Tibial nerve (tissue), 4 donors: ENCODE measurements at regions not wholly inside any gene's neighbourhood (a gene's known extent, or its start where the extent isn't known, plus 50 kb on each side); places are given as distances from the start of the nearest gene placed in this dataset.

Experiments
- DNase-seq, 2 donors: peaks; one replicate each; pipeline ENCODE4 v3.0.0-alpha.2; 2019; ENCODE audit warnings: low spot score in 2 of 2
- H3K27ac ChIP-seq, 4 donors: fragments of 200-600 bp; sonication (generic) in 3 of 4; one replicate each; pipeline ENCODE4 v1.5.1; 2017 to 2019; ENCODE audit warnings: mild to moderate bottlenecking in 1 of 4
- H3K27me3 ChIP-seq, 2 donors: fragments of 200-600 bp; sonication (generic) in 1 of 2; one replicate each; pipeline versions ENCODE4 v1.5.1 to v1.6.0; 2017 to 2019
- H3K36me3 ChIP-seq, 3 donors: fragments of 200-600 bp; sonication (generic); one replicate each; pipeline ENCODE4 v1.5.1; 2018 to 2019
- H3K4me1 ChIP-seq, 4 donors: fragments of 200-600 bp; sonication (generic) in 3 of 4; one replicate each; pipeline ENCODE4 v1.5.1; 2017 to 2019
- H3K4me3 ChIP-seq, 4 donors: fragments of 200-600 bp; sonication (generic) in 3 of 4; one replicate each; pipeline ENCODE4 v1.5.1; 2017 to 2019; ENCODE audit warnings: mild to moderate bottlenecking in 1 of 4, moderate library complexity in 1 of 4
- H3K9me3 ChIP-seq, 4 donors: fragments of 200-600 bp; sonication (generic) in 3 of 4; one replicate each; pipeline ENCODE4 v1.5.1; 2017 to 2019
- EP300 ChIP-seq, 2 donors: sonication (generic); formaldehyde crosslinking; IDR thresholded peaks; one replicate each; pipeline ENCODE4 v1.6.1; 2017; ENCODE audit warnings: antibody characterized with exemption in 2 of 2, mild to moderate bottlenecking in 1 of 2
- POLR2A ChIP-seq, 2 donors: fragments of 450-650 bp; IDR thresholded peaks; one replicate each; pipeline ENCODE4 v1.6.1; 2017; ENCODE audit warnings: antibody characterized with exemption in 2 of 2, mild to moderate bottlenecking in 2 of 2, moderate library complexity in 2 of 2
- WGBS, 2 donors: methylation state at CpG; one replicate each; pipeline ENCODE4 v1.1.5; 2018; 5-methylcytosine and 5-hydroxymethylcytosine counted together
- TF ChIP-seq, protein P1 (sequence below), 5 experiments: fragments of 200-600 bp in 3 of 5; fragments of 450-650 bp in 2 of 5; sonication (generic) in 3 of 5; IDR thresholded peaks; one replicate each; pipeline ENCODE4 v1.5.1; 2016 to 2019; ENCODE audit warnings: antibody characterized with exemption in 5 of 5, mild to moderate bottlenecking in 3 of 5, moderate library complexity in 2 of 5

DNA sequence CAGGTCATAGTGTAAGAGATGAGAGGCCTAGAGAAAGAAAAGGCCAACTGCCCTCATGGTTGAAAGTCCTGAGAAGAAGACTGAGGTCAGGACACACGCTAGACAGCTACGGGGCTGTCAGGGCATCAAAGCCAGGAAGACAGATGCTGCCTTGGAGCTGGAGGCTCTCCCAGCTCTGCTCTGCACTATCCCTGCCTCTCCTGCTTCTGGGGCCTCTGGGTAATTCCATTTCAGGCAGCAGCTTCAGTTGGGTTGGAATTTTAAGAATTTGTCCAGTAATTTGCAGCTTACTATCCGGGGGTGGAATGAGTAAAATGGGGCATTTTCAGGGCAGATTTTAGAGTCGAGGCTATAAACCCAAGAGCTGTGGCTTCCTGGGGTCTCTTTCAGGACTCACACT lies 76.2 kb upstream of the CTAGE1 start:
- Histone ChIP-seq H3K4me3 (no peak overlapping the region), H3K27ac (no peak overlapping the region), H3K9me3 (peaks cover 0 to 14% (median 0%) of the 10 kb centered on the region in 4 donors), H3K36me3 (no peaks in the 10 kb centered on the region), H3K4me1 (no peaks in the 10 kb centered on the region), H3K27me3 (no peaks in the 10 kb centered on the region)
- DNase-seq = no peak
- WGBS, 2 donors = 30 to 43% methylated on average over 4 of the region's 4 CpGs
- TF ChIP-seq EP300 (IDR thresholded peaks at IDR 0.05) = no peak
- no peak for TF ChIP-seq POLR2A (IDR thresholded peaks at IDR 0.05)
- TF ChIP-seq, protein P1, sequence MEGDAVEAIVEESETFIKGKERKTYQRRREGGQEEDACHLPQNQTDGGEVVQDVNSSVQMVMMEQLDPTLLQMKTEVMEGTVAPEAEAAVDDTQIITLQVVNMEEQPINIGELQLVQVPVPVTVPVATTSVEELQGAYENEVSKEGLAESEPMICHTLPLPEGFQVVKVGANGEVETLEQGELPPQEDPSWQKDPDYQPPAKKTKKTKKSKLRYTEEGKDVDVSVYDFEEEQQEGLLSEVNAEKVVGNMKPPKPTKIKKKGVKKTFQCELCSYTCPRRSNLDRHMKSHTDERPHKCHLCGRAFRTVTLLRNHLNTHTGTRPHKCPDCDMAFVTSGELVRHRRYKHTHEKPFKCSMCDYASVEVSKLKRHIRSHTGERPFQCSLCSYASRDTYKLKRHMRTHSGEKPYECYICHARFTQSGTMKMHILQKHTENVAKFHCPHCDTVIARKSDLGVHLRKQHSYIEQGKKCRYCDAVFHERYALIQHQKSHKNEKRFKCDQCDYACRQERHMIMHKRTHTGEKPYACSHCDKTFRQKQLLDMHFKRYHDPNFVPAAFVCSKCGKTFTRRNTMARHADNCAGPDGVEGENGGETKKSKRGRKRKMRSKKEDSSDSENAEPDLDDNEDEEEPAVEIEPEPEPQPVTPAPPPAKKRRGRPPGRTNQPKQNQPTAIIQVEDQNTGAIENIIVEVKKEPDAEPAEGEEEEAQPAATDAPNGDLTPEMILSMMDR (IDR thresholded peaks at IDR 0.05) = no peak

DNA sequence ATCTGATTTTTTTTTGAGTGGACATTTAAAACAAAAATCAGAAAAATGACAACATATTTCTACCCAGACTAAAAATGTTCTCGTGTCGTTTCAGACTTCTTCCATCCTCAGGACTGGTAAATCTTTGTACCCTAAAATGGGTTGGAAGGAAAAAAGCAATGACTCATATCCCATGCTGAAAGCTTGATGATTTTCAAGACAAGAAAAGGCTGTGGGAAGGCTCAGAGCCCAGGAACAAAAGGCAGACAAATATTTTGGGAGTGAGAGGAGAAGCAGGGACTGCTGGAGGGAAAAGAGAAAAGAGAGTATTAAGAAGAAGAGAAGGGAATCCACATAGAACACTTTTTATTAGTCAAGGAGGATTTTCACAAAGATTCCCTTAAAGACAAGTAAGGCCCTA lies 77.1 kb upstream of the CTAGE1 start:
- Histone ChIP-seq H3K36me3 (no peaks in the 10 kb centered on the region), H3K9me3 (peaks cover 0 to 14% (median 0%) of the 10 kb centered on the region in 4 donors), H3K4me1 (no peaks in the 10 kb centered on the region), H3K27me3 (no peaks in the 10 kb centered on the region), H3K27ac (no peak overlapping the region), H3K4me3 (no peak overlapping the region)
- WGBS, 2 donors = 27 to 37% methylated on average over 2 of the region's 2 CpGs
- TF ChIP-seq EP300 (IDR thresholded peaks at IDR 0.05) = no peak
- no peak for TF ChIP-seq POLR2A (IDR thresholded peaks at IDR 0.05)
- TF ChIP-seq, protein P1 (IDR thresholded peaks at IDR 0.05) = no peak
- DNase-seq = no peak

DNA sequence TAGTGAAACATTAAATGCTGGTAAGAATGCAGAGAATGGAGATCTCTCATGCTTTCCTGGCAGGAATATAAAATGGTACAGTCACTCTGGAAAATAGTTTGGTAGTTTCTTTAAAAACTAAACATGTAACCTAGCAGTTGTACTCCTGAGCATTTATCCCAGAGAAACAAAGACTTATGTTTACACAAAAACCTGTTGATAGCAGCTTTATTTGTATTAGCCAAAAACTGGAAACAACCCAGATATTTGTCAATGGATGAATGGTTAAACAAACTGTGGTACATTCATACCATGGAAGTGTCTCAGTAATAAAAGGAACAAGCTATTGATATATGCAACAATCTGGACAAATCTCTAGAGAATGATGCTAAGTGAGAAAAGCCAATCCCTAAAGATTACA lies 81.7 kb upstream of the CTAGE1 start:
- no peak for DNase-seq
- no peaks in the 10 kb centered on the region for H3K4me1 ChIP-seq
- H3K27me3 ChIP-seq = no peaks in the 10 kb centered on the region
- no peak overlapping the region for H3K27ac ChIP-seq
- H3K9me3 ChIP-seq = peaks cover 0 to 14% (median 0%) of the 10 kb centered on the region in 4 donors
- TF ChIP-seq POLR2A (IDR thresholded peaks at IDR 0.05) (no peak), EP300 (IDR thresholded peaks at IDR 0.05) (no peak)
- TF ChIP-seq, protein P1 (IDR thresholded peaks at IDR 0.05) = no peak
- H3K36me3 ChIP-seq = no peaks in the 10 kb centered on the region
- no peak overlapping the region for H3K4me3 ChIP-seq

DNA sequence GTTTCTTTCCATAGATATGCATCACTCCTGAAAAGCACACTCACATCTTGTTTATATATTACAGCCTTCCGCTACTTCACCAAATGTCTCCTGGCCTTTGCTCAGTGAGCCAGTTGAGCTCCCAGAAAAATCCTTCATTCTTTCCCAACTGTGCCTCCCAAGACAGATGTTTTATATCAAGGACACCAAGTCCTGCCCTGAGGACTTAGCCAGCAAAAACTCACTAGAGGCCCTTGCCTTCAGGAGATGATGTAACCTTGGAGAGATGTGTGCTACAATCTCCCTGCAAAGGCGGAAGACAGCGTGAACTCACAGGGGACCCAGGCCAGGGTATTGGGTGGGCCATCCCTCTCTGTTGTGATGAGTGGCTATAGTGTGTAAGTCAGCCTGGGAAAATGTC lies 86.1 kb upstream of the CTAGE1 start:
- Histone ChIP-seq H3K9me3 (no peaks in the 10 kb centered on the region), H3K27me3 (no peaks in the 10 kb centered on the region), H3K27ac (no peak overlapping the region), H3K4me3 (no peak overlapping the region), H3K4me1 (no peaks in the 10 kb centered on the region), H3K36me3 (no peaks in the 10 kb centered on the region)
- DNase-seq = no peak
- TF ChIP-seq EP300 (IDR thresholded peaks at IDR 0.05) (no peak), POLR2A (IDR thresholded peaks at IDR 0.05) (no peak)
- TF ChIP-seq, protein P1 (IDR thresholded peaks at IDR 0.05) = no peak
- 96 to 99% methylated on average over 3 of the region's 3 CpGs for WGBS, 2 donors

DNA sequence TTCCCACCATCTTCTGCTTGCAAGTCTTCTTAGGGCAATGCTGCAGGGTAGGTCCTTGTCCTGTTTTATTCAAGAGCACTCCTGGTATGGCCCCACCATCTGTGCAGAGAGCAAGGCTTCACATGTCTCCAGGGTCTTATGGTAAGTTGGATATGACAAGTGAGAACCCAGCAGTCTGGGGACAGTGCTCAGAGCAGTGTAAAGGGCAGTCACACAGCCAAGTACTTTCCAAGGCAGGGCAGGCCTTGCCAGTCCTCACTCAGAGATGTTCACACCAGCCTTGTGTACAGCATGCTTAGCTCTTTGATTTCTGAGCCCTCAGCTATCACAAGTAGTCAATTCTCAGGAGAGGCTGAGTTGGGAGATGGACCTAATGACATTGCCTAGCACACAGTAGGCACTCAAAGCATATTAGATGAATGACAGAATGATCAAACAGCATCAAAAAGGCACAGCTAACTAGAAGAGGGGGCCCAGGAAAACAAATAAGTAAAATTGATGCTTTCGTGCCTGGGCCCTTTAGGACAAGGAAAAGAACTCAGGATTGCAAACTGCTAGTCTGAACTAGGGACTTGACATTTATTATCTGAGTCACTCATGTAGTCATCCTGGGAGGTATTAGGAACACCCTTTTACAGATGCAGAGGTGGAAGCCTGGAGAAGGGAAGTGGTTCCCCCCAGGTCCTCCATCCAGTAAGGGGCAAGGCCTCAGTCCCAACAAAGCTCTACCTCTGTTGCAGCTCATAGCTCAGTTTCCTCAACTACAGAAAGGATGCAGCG lies 86.7 kb upstream of the CTAGE1 start:
- no peak for DNase-seq
- no peaks in the 10 kb centered on the region for H3K4me1 ChIP-seq
- H3K36me3 ChIP-seq = no peaks in the 10 kb centered on the region
- H3K27ac ChIP-seq = no peak overlapping the region
- H3K4me3 ChIP-seq = no peak overlapping the region
- WGBS, 2 donors = 87 to 96% methylated on average over 2 of the region's 2 CpGs
- TF ChIP-seq EP300 (IDR thresholded peaks at IDR 0.05) = no peak
- TF ChIP-seq POLR2A (IDR thresholded peaks at IDR 0.05) = no peak
- TF ChIP-seq, protein P1 (IDR thresholded peaks at IDR 0.05) = no peak
- no peaks in the 10 kb centered on the region for H3K9me3 ChIP-seq
- no peaks in the 10 kb centered on the region for H3K27me3 ChIP-seq
